Mammary epithelial cell (primary cell): ENCODE measurements at regions not wholly inside any gene's neighbourhood (a gene's known extent, or its start where the extent isn't known, plus 50 kb on each side); places are given as distances from the start of the nearest gene placed in this dataset.

ENCODE experiments used
- CTCF ChIP-seq, 2 donors: IDR thresholded peaks in 1 of 2; conservative IDR thresholded peaks in 1 of 2; 2 replicates each; pipeline ENCODE4 v1.5.1; 2011 to 2012; ENCODE audit warnings: inconsistent platforms in 2 of 2, low read length in 2 of 2, mild to moderate bottlenecking in 2 of 2, control low read depth in 1 of 2, low read depth in 1 of 2; ENCODE audit not compliant: insufficient read depth in 1 of 2; ENCODE audit errors: extremely low read depth in 1 of 2
- EZH2 ChIP-seq: IDR thresholded peaks from 2 replicates; pipeline ENCODE4 v1.6.1; 2012; ENCODE audit warnings: low read length, inconsistent platforms, borderline replicate concordance

- TF ChIP-seq CTCF (conservative IDR thresholded peaks at IDR 0.05 in 1 of 2, IDR thresholded peaks at IDR 0.05 in 1 of 2; ENCODE audit: extremely low read depth in 1 of 2, insufficient read depth in 1 of 2, low read depth in 1 of 2, low read length in 2 of 2) (no peak), EZH2 (no peak)
Observed at GRCh38 chr19:29422047-29422446, 103.7 kb upstream of the VSTM2B start.
